Fibroblast of the aortic adventitia (primary cell): ENCODE measurements at regions not wholly inside any gene's neighbourhood (a gene's known extent, or its start where the extent isn't known, plus 50 kb on each side); places are given as distances from the start of the nearest gene placed in this dataset.
A peak's percentile ranks its signal among the peaks of the same experiment; 100 is the strongest.

Experiments used
- DNase-seq: peaks from one replicate; pipeline ENCODE4 v3.0.0-alpha.2; 2010; ENCODE audit warnings: low read depth
- H3K4me3 ChIP-seq: 2 replicates; pipeline ENCODE4 v1.5.1; 2011; ENCODE audit warnings: low read depth, mild to moderate bottlenecking, control low read depth, low read length, moderate library complexity
- CTCF ChIP-seq: IDR thresholded peaks from 2 replicates; pipeline ENCODE4 v1.5.1; 2011; ENCODE audit warnings: mild to moderate bottlenecking, low read length, control low read depth, inconsistent platforms; ENCODE audit not compliant: insufficient read depth

- no peak for TF ChIP-seq CTCF
- no peak overlapping the region for H3K4me3 ChIP-seq
- no peak for DNase-seq
Observed at GRCh38 chr2:145116834-145117725, 597.2 kb upstream of the ZEB2 start.

GRCh38 chr2:145116056-145116455, 596.1 kb upstream of the ZEB2 start:
- no peak for TF ChIP-seq CTCF
- DNase-seq = no peak

GRCh38 chr2:145114726-145115125, 594.8 kb upstream of the ZEB2 start:
- no peak overlapping the region for H3K4me3 ChIP-seq
- DNase-seq = peak; percentile 83
- no peak for TF ChIP-seq CTCF

More at GRCh38 chr2:145116056-145116455, 596.1 kb upstream of the ZEB2 start:
- H3K4me3 ChIP-seq = no peak overlapping the region

- DNase-seq = no peak
- H3K4me3 ChIP-seq = no peak overlapping the region
- TF ChIP-seq CTCF = no peak
Observed at GRCh38 chr2:145112467-145112866, 592.5 kb upstream of the ZEB2 start.

GRCh38 chr2:145110668-145111356, 590.9 kb upstream of the ZEB2 start:
- no peak for TF ChIP-seq CTCF
- DNase-seq = peak; percentile 50
- H3K4me3 ChIP-seq = no peak overlapping the region

- TF ChIP-seq CTCF = no peak
- no peak overlapping the region for H3K4me3 ChIP-seq
- no peak for DNase-seq
Observed at GRCh38 chr2:145108959-145109710, 589.2 kb upstream of the ZEB2 start.
